ENCODE measurements at regions not wholly inside any gene's neighbourhood (a gene's known extent, or its start where the extent isn't known, plus 50 kb on each side); places are given as distances from the start of the nearest gene placed in this dataset.

GRCh38 chr13:53520132-53520531, 491.5 kb downstream of the OLFM4 start:
- no peak for TF ChIP-seq CTCF (IDR thresholded peaks at IDR 0.05; ENCODE audit: low read depth, low read length)
- DNase-seq (ENCODE audit: low read depth, low spot score), result no peak
- no peak overlapping the region for H3K4me3 ChIP-seq (ENCODE audit: low read depth, low read length)
- in situ Hi-C loops (cut with HindIII; ENCODE audit: low sequenced_read_pairs), result no loop called here

GRCh38 chr13:53522034-53522433, 493.4 kb downstream of the OLFM4 start:
- in situ Hi-C loops (cut with HindIII; ENCODE audit: low sequenced_read_pairs), result no loop called here
- DNase-seq (ENCODE audit: low read depth, low spot score), result no peak
- TF ChIP-seq CTCF (IDR thresholded peaks at IDR 0.05; ENCODE audit: low read depth, low read length), result no peak

GRCh38 chr13:53537586-53537985, 509.0 kb downstream of the OLFM4 start:
- no peak overlapping the region for H3K4me3 ChIP-seq (ENCODE audit: low read depth, low read length)
- no peak for DNase-seq (ENCODE audit: low read depth, low spot score)
- in situ Hi-C loops (cut with HindIII; ENCODE audit: low sequenced_read_pairs), result no loop called here
- no peak for TF ChIP-seq CTCF (IDR thresholded peaks at IDR 0.05; ENCODE audit: low read depth, low read length)

More at GRCh38 chr13:53522034-53522433, 493.4 kb downstream of the OLFM4 start:
- H3K4me3 ChIP-seq (ENCODE audit: low read depth, low read length), result no peak overlapping the region

- no peak for DNase-seq (ENCODE audit: low read depth, low spot score)
- no peak for TF ChIP-seq CTCF (IDR thresholded peaks at IDR 0.05; ENCODE audit: low read depth, low read length)
- no peak overlapping the region for H3K4me3 ChIP-seq (ENCODE audit: low read depth, low read length)
- in situ Hi-C loops (cut with HindIII; ENCODE audit: low sequenced_read_pairs), result no loop called here
Observed at GRCh38 chr13:53545340-53545941, 516.8 kb downstream of the OLFM4 start.

GRCh38 chr13:53560556-53560955, 531.9 kb downstream of the OLFM4 start:
- no peak for TF ChIP-seq CTCF (IDR thresholded peaks at IDR 0.05; ENCODE audit: low read depth, low read length)
- DNase-seq (ENCODE audit: low read depth, low spot score), result no peak
- in situ Hi-C loops (cut with HindIII; ENCODE audit: low sequenced_read_pairs), result no loop called here

GRCh38 chr13:53562419-53562818, 533.8 kb downstream of the OLFM4 start:
- in situ Hi-C loops (cut with HindIII; ENCODE audit: low sequenced_read_pairs), result no loop called here
- DNase-seq (ENCODE audit: low read depth, low spot score), result no peak
- TF ChIP-seq CTCF (IDR thresholded peaks at IDR 0.05; ENCODE audit: low read depth, low read length), result no peak
- no peak overlapping the region for H3K4me3 ChIP-seq (ENCODE audit: low read depth, low read length)

More at GRCh38 chr13:53560556-53560955, 531.9 kb downstream of the OLFM4 start:
- H3K4me3 ChIP-seq (ENCODE audit: low read depth, low read length), result no peak overlapping the region
